Tibial nerve (tissue), 4 donors: ENCODE measurements at regions not wholly inside any gene's neighbourhood (a gene's known extent, or its start where the extent isn't known, plus 50 kb on each side); places are given as distances from the start of the nearest gene placed in this dataset.

Experiments
- DNase-seq, 2 donors: peaks; one replicate each; pipeline ENCODE4 v3.0.0-alpha.2; 2019; ENCODE audit warnings: low spot score in 2 of 2
- H3K27ac ChIP-seq, 4 donors: fragments of 200-600 bp; sonication (generic) in 3 of 4; one replicate each; pipeline ENCODE4 v1.5.1; 2017 to 2019; ENCODE audit warnings: mild to moderate bottlenecking in 1 of 4
- H3K27me3 ChIP-seq, 2 donors: fragments of 200-600 bp; sonication (generic) in 1 of 2; one replicate each; pipeline versions ENCODE4 v1.5.1 to v1.6.0; 2017 to 2019
- H3K36me3 ChIP-seq, 3 donors: fragments of 200-600 bp; sonication (generic); one replicate each; pipeline ENCODE4 v1.5.1; 2018 to 2019
- H3K4me1 ChIP-seq, 4 donors: fragments of 200-600 bp; sonication (generic) in 3 of 4; one replicate each; pipeline ENCODE4 v1.5.1; 2017 to 2019
- H3K4me3 ChIP-seq, 4 donors: fragments of 200-600 bp; sonication (generic) in 3 of 4; one replicate each; pipeline ENCODE4 v1.5.1; 2017 to 2019; ENCODE audit warnings: mild to moderate bottlenecking in 1 of 4, moderate library complexity in 1 of 4
- H3K9me3 ChIP-seq, 4 donors: fragments of 200-600 bp; sonication (generic) in 3 of 4; one replicate each; pipeline ENCODE4 v1.5.1; 2017 to 2019
- EP300 ChIP-seq, 2 donors: sonication (generic); formaldehyde crosslinking; IDR thresholded peaks; one replicate each; pipeline ENCODE4 v1.6.1; 2017; ENCODE audit warnings: antibody characterized with exemption in 2 of 2, mild to moderate bottlenecking in 1 of 2
- POLR2A ChIP-seq, 2 donors: fragments of 450-650 bp; IDR thresholded peaks; one replicate each; pipeline ENCODE4 v1.6.1; 2017; ENCODE audit warnings: antibody characterized with exemption in 2 of 2, mild to moderate bottlenecking in 2 of 2, moderate library complexity in 2 of 2
- WGBS, 2 donors: methylation state at CpG; one replicate each; pipeline ENCODE4 v1.1.5; 2018; 5-methylcytosine and 5-hydroxymethylcytosine counted together
- TF ChIP-seq, protein P1 (sequence below), 5 experiments: fragments of 200-600 bp in 3 of 5; fragments of 450-650 bp in 2 of 5; sonication (generic) in 3 of 5; IDR thresholded peaks; one replicate each; pipeline ENCODE4 v1.5.1; 2016 to 2019; ENCODE audit warnings: antibody characterized with exemption in 5 of 5, mild to moderate bottlenecking in 3 of 5, moderate library complexity in 2 of 5

DNA sequence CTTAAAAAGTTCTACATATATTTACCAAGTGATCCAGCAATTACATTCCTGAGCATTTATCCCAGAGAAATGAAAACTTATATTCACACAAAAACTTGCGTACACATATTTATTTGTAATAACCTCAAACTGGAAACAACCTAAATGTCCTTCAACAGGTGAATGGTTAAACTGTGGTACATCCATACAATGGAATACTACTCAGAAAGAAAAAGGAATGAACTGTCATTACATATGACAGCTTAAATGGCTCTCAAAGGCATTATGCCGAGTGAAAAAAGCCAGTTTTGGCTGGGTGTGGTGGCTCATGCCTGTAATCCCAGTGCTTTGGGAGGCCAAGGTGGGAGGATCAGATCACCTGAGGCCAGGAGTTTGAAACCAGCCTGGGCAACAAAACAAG, 79.1 kb upstream of the DYNC1I2 start:
- 97% methylated on average over 2 of the region's 2 CpGs for WGBS, 2 donors
- no peak overlapping the region for H3K4me3 ChIP-seq
- DNase-seq, result no peak
- no peak overlapping the region for H3K27ac ChIP-seq
- TF ChIP-seq, protein P1, sequence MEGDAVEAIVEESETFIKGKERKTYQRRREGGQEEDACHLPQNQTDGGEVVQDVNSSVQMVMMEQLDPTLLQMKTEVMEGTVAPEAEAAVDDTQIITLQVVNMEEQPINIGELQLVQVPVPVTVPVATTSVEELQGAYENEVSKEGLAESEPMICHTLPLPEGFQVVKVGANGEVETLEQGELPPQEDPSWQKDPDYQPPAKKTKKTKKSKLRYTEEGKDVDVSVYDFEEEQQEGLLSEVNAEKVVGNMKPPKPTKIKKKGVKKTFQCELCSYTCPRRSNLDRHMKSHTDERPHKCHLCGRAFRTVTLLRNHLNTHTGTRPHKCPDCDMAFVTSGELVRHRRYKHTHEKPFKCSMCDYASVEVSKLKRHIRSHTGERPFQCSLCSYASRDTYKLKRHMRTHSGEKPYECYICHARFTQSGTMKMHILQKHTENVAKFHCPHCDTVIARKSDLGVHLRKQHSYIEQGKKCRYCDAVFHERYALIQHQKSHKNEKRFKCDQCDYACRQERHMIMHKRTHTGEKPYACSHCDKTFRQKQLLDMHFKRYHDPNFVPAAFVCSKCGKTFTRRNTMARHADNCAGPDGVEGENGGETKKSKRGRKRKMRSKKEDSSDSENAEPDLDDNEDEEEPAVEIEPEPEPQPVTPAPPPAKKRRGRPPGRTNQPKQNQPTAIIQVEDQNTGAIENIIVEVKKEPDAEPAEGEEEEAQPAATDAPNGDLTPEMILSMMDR (IDR thresholded peaks at IDR 0.05), result no peak
- no peak for TF ChIP-seq POLR2A (IDR thresholded peaks at IDR 0.05)
- no peak for TF ChIP-seq EP300 (IDR thresholded peaks at IDR 0.05)
- H3K9me3 ChIP-seq, result no peaks in the 10 kb centered on the region
- H3K4me1 ChIP-seq, result no peaks in the 10 kb centered on the region
- peaks cover 0 to 5% of the 10 kb centered on the region in 2 donors for H3K27me3 ChIP-seq
- H3K36me3 ChIP-seq, result no peaks in the 10 kb centered on the region

DNA sequence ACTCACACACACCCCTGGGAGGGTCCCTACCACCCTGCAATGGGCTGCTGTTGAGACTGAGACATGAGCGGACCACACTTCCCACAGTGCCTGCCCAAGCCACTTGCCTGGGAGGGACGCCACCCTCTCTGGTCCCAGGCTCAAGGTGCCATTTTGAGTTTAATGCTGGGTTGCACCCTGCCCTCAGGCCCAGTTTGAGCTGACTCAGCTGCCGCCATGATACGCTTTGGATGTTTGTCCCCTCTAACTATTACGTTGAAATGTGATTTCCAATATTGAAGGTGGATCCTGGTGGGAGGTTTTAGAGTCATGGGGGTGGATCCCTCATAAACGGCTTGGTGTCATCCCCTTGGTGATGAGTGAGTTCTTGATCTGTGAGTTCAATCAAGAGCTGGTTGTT, 76.4 kb upstream of the DYNC1I2 start:
- H3K4me3 ChIP-seq, result no peak overlapping the region
- TF ChIP-seq EP300 (IDR thresholded peaks at IDR 0.05), result no peak
- TF ChIP-seq, protein P1 (IDR thresholded peaks at IDR 0.05), result no peak
- TF ChIP-seq POLR2A (IDR thresholded peaks at IDR 0.05), result no peak
- no peaks in the 10 kb centered on the region for H3K9me3 ChIP-seq
- no peak overlapping the region for H3K27ac ChIP-seq
- H3K4me1 ChIP-seq, result no peaks in the 10 kb centered on the region
- 89 to 90% methylated on average over 6 of the region's 6 CpGs for WGBS, 2 donors
- no peaks in the 10 kb centered on the region for H3K36me3 ChIP-seq
- no peaks in the 10 kb centered on the region for H3K27me3 ChIP-seq
- no peak for DNase-seq

DNA sequence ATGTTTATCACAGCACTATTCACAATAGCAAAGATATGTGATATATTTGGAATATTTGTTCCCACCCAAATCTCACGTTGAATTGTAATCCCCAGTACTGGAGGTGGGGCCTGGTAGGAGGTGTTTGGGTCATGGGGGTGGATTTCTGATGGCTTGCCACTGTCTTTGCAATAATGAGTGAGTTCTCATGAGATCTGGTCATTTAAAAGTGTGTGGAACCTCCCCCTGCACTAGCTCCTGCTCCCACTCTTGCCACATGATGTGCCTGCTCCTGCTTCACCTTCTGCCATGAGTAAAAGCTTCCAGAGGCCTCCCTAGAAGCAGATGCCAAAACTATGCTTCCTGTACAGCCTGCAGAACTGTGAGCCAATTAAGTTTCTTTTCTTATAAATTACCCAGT, 72.2 kb upstream of the DYNC1I2 start:
- H3K4me3 ChIP-seq, result no peak overlapping the region
- no peak overlapping the region for H3K27ac ChIP-seq
- H3K36me3 ChIP-seq, result no peaks in the 10 kb centered on the region
- WGBS, 2 donors, result 80 to 81% methylated on average over 1 of the region's 1 CpG
- no peaks in the 10 kb centered on the region for H3K27me3 ChIP-seq
- H3K9me3 ChIP-seq, result no peaks in the 10 kb centered on the region
- no peaks in the 10 kb centered on the region for H3K4me1 ChIP-seq
- no peak for DNase-seq
- TF ChIP-seq EP300 (IDR thresholded peaks at IDR 0.05) (no peak), POLR2A (IDR thresholded peaks at IDR 0.05) (no peak)
- TF ChIP-seq, protein P1 (IDR thresholded peaks at IDR 0.05), result no peak

DNA sequence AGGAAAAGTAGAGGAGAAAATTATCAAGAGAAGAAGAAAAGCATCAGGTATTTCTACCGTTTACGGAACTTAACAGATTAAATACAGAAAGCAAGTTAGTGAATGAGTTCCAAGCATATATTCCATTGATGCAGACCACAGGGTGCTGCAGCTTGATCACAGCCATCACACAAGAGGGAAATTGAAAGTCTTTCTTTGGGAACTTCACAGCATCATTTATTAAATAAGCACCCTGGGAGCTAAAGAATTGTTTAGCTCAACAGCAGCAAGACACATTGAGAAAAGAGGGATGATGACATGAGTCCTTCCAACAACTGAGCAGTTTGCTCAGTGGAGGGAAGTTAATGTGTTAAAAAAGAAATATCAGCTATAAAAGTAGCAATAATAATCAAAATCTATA, 69.3 kb upstream of the DYNC1I2 start:
- H3K27ac ChIP-seq, result no peak overlapping the region
- TF ChIP-seq EP300 (IDR thresholded peaks at IDR 0.05), result no peak
- TF ChIP-seq POLR2A (IDR thresholded peaks at IDR 0.05), result no peak
- TF ChIP-seq, protein P1 (IDR thresholded peaks at IDR 0.05), result no peak
- WGBS, 2 donors, result 87 to 93% methylated on average over 2 of the region's 2 CpGs

DNA sequence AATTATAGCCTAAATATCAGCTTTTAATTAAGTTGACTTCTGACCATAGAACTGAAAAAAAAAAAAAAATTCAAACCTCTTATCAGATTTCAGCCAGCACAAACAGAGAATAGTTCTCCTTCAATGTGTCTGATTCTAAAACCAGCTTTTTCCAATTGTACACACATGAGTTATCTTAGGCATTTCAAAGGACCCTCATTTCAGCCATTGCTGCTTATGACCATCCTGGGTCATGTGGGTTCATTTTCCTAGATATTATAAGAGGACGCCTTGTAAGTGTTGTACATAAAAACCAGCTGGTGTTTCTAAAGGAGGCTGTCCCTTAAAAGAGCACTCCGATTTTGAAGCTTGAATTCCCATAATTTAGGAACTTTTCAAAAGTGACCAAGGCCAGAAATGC, 62.3 kb upstream of the DYNC1I2 start:
- DNase-seq, result no peak
- Histone ChIP-seq H3K9me3 (peaks cover 0 to 20% (median 2%) of the 10 kb centered on the region in 4 donors), H3K27me3 (no peaks in the 10 kb centered on the region), H3K4me1 (no peaks in the 10 kb centered on the region), H3K27ac (no peak overlapping the region), H3K4me3 (no peak overlapping the region), H3K36me3 (no peaks in the 10 kb centered on the region)
- TF ChIP-seq EP300 (IDR thresholded peaks at IDR 0.05) (no peak), POLR2A (IDR thresholded peaks at IDR 0.05) (no peak)
- TF ChIP-seq, protein P1 (IDR thresholded peaks at IDR 0.05), result no peak
- WGBS, 2 donors, result 50 to 53% methylated on average over 2 of the region's 2 CpGs

More for the DNA sequence above, 69.3 kb upstream of the DYNC1I2 start:
- H3K36me3 ChIP-seq, result no peaks in the 10 kb centered on the region
- no peaks in the 10 kb centered on the region for H3K27me3 ChIP-seq
- H3K9me3 ChIP-seq, result no peaks in the 10 kb centered on the region
- H3K4me1 ChIP-seq, result no peaks in the 10 kb centered on the region
- H3K4me3 ChIP-seq, result no peak overlapping the region
- no peak for DNase-seq
